NCI-H1105 treated with DMSO at 0.1 percent for 48 hours (cell line): ENCODE measurements at regions not wholly inside any gene's neighbourhood (a gene's known extent, or its start where the extent isn't known, plus 50 kb on each side); places are given as distances from the start of the nearest gene placed in this dataset.

Experiments
- DNase-seq: peaks from one replicate; lab custom pipeline; 2025; lab: John Stamatoyannopoulos, UW

GRCh38 chr11:128190312-128190711 is 397.0 kb downstream of the ETS1 start:
- no peak for DNase-seq

GRCh38 chr11:128189823-128190222 is 397.5 kb downstream of the ETS1 start:
- no peak for DNase-seq

- no peak for DNase-seq
Measured at GRCh38 chr11:128188346-128189004, 398.9 kb downstream of the ETS1 start.

- DNase-seq, result peak; percentile 8
Measured at GRCh38 chr11:128187835-128188234, 399.5 kb downstream of the ETS1 start.

GRCh38 chr11:128187377-128187776 is 400.0 kb downstream of the ETS1 start:
- DNase-seq, result no peak

- no peak for DNase-seq
Measured at GRCh38 chr11:128184981-128185380, 402.4 kb downstream of the ETS1 start.

- DNase-seq, result no peak
Measured at GRCh38 chr11:128182844-128183243, 404.5 kb downstream of the ETS1 start.

- no peak for DNase-seq
Measured at GRCh38 chr11:128181984-128182383, 405.4 kb downstream of the ETS1 start.

GRCh38 chr11:128181088-128181480 is 406.3 kb downstream of the ETS1 start:
- DNase-seq, result no peak

GRCh38 chr11:128180441-128181087 is 406.8 kb downstream of the ETS1 start:
- no peak for DNase-seq

- no peak for DNase-seq
Measured at GRCh38 chr11:128179512-128179911, 407.8 kb downstream of the ETS1 start.

GRCh38 chr11:128179039-128179438 is 408.3 kb downstream of the ETS1 start:
- peak; percentile 62 for DNase-seq

- DNase-seq, result no peak
Measured at GRCh38 chr11:128174465-128175291, 412.7 kb downstream of the ETS1 start.

- peak; percentile 85 for DNase-seq
Measured at GRCh38 chr11:128172046-128172878, 415.1 kb downstream of the ETS1 start.

GRCh38 chr11:128171506-128171905 is 415.9 kb downstream of the ETS1 start:
- no peak for DNase-seq

- no peak for DNase-seq
Measured at GRCh38 chr11:128165572-128165971, 421.8 kb downstream of the ETS1 start.

- DNase-seq, result no peak
Measured at GRCh38 chr11:128164080-128164741, 423.1 kb downstream of the ETS1 start.

- DNase-seq, result no peak
Measured at GRCh38 chr11:128161994-128162393, 425.4 kb downstream of the ETS1 start.

- DNase-seq, result no peak
Measured at GRCh38 chr11:128161436-128161835, 425.9 kb downstream of the ETS1 start.

GRCh38 chr11:128158860-128159259 is 428.5 kb downstream of the ETS1 start:
- no peak for DNase-seq
